HEK293 (cell line): ENCODE measurements at regions not wholly inside any gene's neighbourhood (a gene's known extent, or its start where the extent isn't known, plus 50 kb on each side); places are given as distances from the start of the nearest gene placed in this dataset.

Source experiments
- CTCF ChIP-seq: fragments of 450-650 bp; formaldehyde crosslinking; IDR thresholded peaks from 2 replicates; pipeline ENCODE4 v1.5.1; 2016; ENCODE audit warnings: missing biosample characterization, missing genetic modification characterization
- HOXA7 ChIP-seq: sonication (generic); formaldehyde crosslinking; IDR thresholded peaks from 2 replicates; pipeline ENCODE4 v1.8.1; 2022; ENCODE audit warnings: missing genetic modification reagents, borderline replicate concordance
- PATZ1 ChIP-seq: fragments of 450-650 bp; formaldehyde crosslinking; IDR thresholded peaks from 2 replicates; pipeline ENCODE4 v1.5.1; 2016; ENCODE audit warnings: missing biosample characterization, missing genetic modification characterization
- REST ChIP-seq: fragments of 450-650 bp; formaldehyde crosslinking; IDR thresholded peaks from 2 replicates; pipeline ENCODE4 v1.5.1; 2016; ENCODE audit warnings: missing biosample characterization, missing genetic modification characterization
- SP7 ChIP-seq: fragments of 450-650 bp; formaldehyde crosslinking; IDR thresholded peaks from 2 replicates; pipeline ENCODE4 v1.5.1; 2016; ENCODE audit warnings: missing biosample characterization, missing genetic modification characterization
- ZNF202 ChIP-seq: fragments of 450-650 bp; formaldehyde crosslinking; IDR thresholded peaks from 2 replicates; pipeline ENCODE4 v1.5.1; 2016; ENCODE audit warnings: missing biosample characterization, missing genetic modification characterization, borderline replicate concordance
- ZNF335 ChIP-seq: fragments of 450-650 bp; formaldehyde crosslinking; conservative IDR thresholded peaks from 2 replicates; pipeline ENCODE4 v1.5.1; 2016; ENCODE audit warnings: missing biosample characterization, missing genetic modification characterization
- ZNF580 ChIP-seq: fragments of 450-650 bp; formaldehyde crosslinking; IDR thresholded peaks from 2 replicates; pipeline ENCODE4 v1.5.1; 2016; ENCODE audit warnings: missing biosample characterization, missing genetic modification characterization
- ZNF600 ChIP-seq: fragments of 450-650 bp; formaldehyde crosslinking; IDR thresholded peaks from 2 replicates; pipeline ENCODE4 v1.5.1; 2016; ENCODE audit warnings: missing biosample characterization, missing genetic modification characterization
- ZNF610 ChIP-seq: fragments of 450-650 bp; formaldehyde crosslinking; IDR thresholded peaks from 2 replicates; pipeline ENCODE4 v1.5.1; 2016; ENCODE audit warnings: missing biosample characterization, missing genetic modification characterization, borderline replicate concordance
- ZNF837 ChIP-seq: fragments of 450-650 bp; formaldehyde crosslinking; IDR thresholded peaks from 2 replicates; pipeline ENCODE4 v1.5.1; 2016; ENCODE audit warnings: missing biosample characterization, missing genetic modification characterization
- ZSCAN30 ChIP-seq: fragments of 450-650 bp; IDR thresholded peaks from 2 replicates; pipeline ENCODE4 v1.5.1; 2018; ENCODE audit warnings: missing biosample characterization, mild to moderate bottlenecking, missing genetic modification characterization, moderate library complexity

- TF ChIP-seq ZNF600 (tag by site-specific recombination) (no peak), ZNF335 (tag by site-specific recombination) (no peak), HOXA7 (CRISPR knock-in tag) (no peak), ZNF837 (tag by site-specific recombination) (no peak), CTCF (no peak), PATZ1 (tag by site-specific recombination) (no peak), ZNF610 (no peak), ZSCAN30 (tag by site-specific recombination) (no peak), SP7 (tag by site-specific recombination) (no peak), REST (tag by site-specific recombination) (no peak), ZNF580 (tag by site-specific recombination) (no peak), ZNF202 (tag by site-specific recombination) (no peak)
Measured at GRCh38 chr2:71932780-71933466, 214.7 kb downstream of the CYP26B1 start.
